HCT116 (cell line): ENCODE measurements at regions not wholly inside any gene's neighbourhood (a gene's known extent, or its start where the extent isn't known, plus 50 kb on each side); places are given as distances from the start of the nearest gene placed in this dataset.
"Not testable (repeated sequence)": the region's sequence is repeated elsewhere in the genome, so short reads cannot be mapped to it uniquely, and the experiment has no call there.

Source experiments
- ATAC-seq: fragments of 200-7000 bp; cut with Tn5 transposase; 2 replicates; pipeline ENCODE4 v1.9.1; 2020; ENCODE audit warnings: mild to moderate bottlenecking, moderate library complexity
- BruUV-seq: library from RNA; stranded (reverse); fragments of 400-500 nt; replicated peaks from 2 replicates; lab custom pipeline; 2021; lab: Mats Ljungman, UMichigan
- CTCF ChIA-PET: fragments of 300-600 bp; sonication (Branson Sonifier 250); formaldehyde crosslinking; loops from one replicate; lab custom pipeline; 2021; ENCODE audit warnings: antibody characterized with exemption; lab: Charles Lee
- POLR2A ChIA-PET: fragments of 300-600, 350-600 bp; sonication (Branson Sonifier 250); formaldehyde crosslinking; loops from one replicate; lab custom pipeline; 2021; ENCODE audit warnings: antibody characterized with exemption; lab: Charles Lee
- RAD21 ChIA-PET, 2 experiments: fragments of 300-600 bp; sonication (Branson Sonifier 250); formaldehyde crosslinking; loops; one replicate each; lab custom pipeline; 2023; ENCODE audit warnings: low total read pairs in 2 of 2; ENCODE audit not compliant: uncharacterized antibody in 2 of 2, unreplicated experiment in 2 of 2, low non-redundant PET in 1 of 2; lab: Charles Lee
- DNase-seq: peaks from one replicate; pipeline ENCODE4 v3.0.0-alpha.2; 2010; ENCODE audit warnings: low read depth, low spot score
- H2AFZ ChIP-seq: fragments of 200-600 bp; shearing (Covaris generic), sonication (generic); 2 replicates; pipeline ENCODE4 v1.6.1; 2017; ENCODE audit warnings: low read depth, mixed run types, mixed read lengths, antibody characterized with exemption, low read length; ENCODE audit not compliant: poor library complexity, severe bottlenecking
- H3K27ac ChIP-seq: 2 replicates; pipeline ENCODE4 v1.5.1; 2012; ENCODE audit warnings: low read depth, low read length
- H3K27me3 ChIP-seq: fragments of 200-600 bp; sonication (generic); 2 replicates; pipeline ENCODE4 v1.6.1; 2016; ENCODE audit warnings: mixed run types, low read length, mixed read lengths; ENCODE audit not compliant: insufficient read depth
- H3K36me3 ChIP-seq, 2 experiments: fragments of 200-500 bp in 1 of 2; fragments of 200-600 bp in 1 of 2; sonication (Bioruptor generic) in 1 of 2; sonication (generic) in 1 of 2; 2 replicates each; pipeline versions ENCODE4 v1.5.1 to v1.6.1; 2014 to 2016; ENCODE audit warnings: low read length in 2 of 2, inconsistent platforms in 1 of 2, mixed read lengths in 1 of 2, mixed run types in 1 of 2; ENCODE audit not compliant: insufficient read depth in 2 of 2, control insufficient read depth in 1 of 2
- H3K4me1 ChIP-seq, 2 experiments: fragments of 200-600 bp in 1 of 2; sonication (generic) in 1 of 2; 2 replicates each; pipeline versions ENCODE4 v1.5.1 to v1.6.1; 2012 to 2017; ENCODE audit warnings: low read length in 2 of 2, inconsistent platforms in 1 of 2, mild to moderate bottlenecking in 1 of 2, mixed read lengths in 1 of 2, mixed run types in 1 of 2, moderate library complexity in 1 of 2; ENCODE audit not compliant: insufficient read depth in 2 of 2, control insufficient read depth in 1 of 2
- H3K4me2 ChIP-seq: fragments of 200-600 bp; sonication (generic); 2 replicates; pipeline ENCODE4 v1.6.1; 2017; ENCODE audit warnings: mixed run types, low read length, mixed read lengths
- H3K4me3 ChIP-seq, 2 experiments: fragments of 200-600 bp in 1 of 2; sonication (generic) in 1 of 2; replicated peaks in 1 of 2; 2 replicates each; pipeline ENCODE4 v1.5.1; 2011 to 2016; ENCODE audit warnings: low read length in 2 of 2, control low read depth in 1 of 2, low read depth in 1 of 2, mild to moderate bottlenecking in 1 of 2, mixed read lengths in 1 of 2, mixed run types in 1 of 2
- H3K79me2 ChIP-seq: fragments of 200-600 bp; sonication (generic); 2 replicates; pipeline ENCODE4 v1.6.1; 2017; ENCODE audit warnings: mild to moderate bottlenecking, mixed run types, low read length, moderate library complexity, mixed read lengths; ENCODE audit not compliant: insufficient read depth
- H3K9ac ChIP-seq: fragments of 200-600 bp; sonication (generic); 2 replicates; pipeline ENCODE4 v1.6.1; 2016; ENCODE audit warnings: low read length, mixed read lengths
- H3K9me2 ChIP-seq: fragments of 200-600 bp; sonication (generic), shearing (Covaris generic); 2 replicates; pipeline ENCODE4 v1.6.1; 2017; ENCODE audit warnings: mixed run types, mild to moderate bottlenecking, moderate library complexity; ENCODE audit not compliant: insufficient read depth
- H3K9me3 ChIP-seq, 2 experiments: fragments of 200-500 bp in 1 of 2; fragments of 200-600 bp in 1 of 2; sonication (Bioruptor generic) in 1 of 2; sonication (generic) in 1 of 2; 2 replicates each; pipeline ENCODE4 v1.6.1; 2014 to 2017; ENCODE audit warnings: low read length in 2 of 2, mixed read lengths in 2 of 2, inconsistent platforms in 1 of 2, low read depth in 1 of 2, mild to moderate bottlenecking in 1 of 2, mixed run types in 1 of 2, moderate library complexity in 1 of 2; ENCODE audit not compliant: control insufficient read depth in 1 of 2, insufficient read depth in 1 of 2
- H4K20me1 ChIP-seq: fragments of 200-600 bp; sonication (generic), shearing (Covaris generic); 2 replicates; pipeline ENCODE4 v1.6.1; 2017; ENCODE audit warnings: mixed run types, mild to moderate bottlenecking, moderate library complexity; ENCODE audit not compliant: insufficient read depth
- RAD21 ChIP-seq: IDR thresholded peaks from 2 replicates; pipeline ENCODE4 v1.6.1; 2012; ENCODE audit warnings: low read depth, mild to moderate bottlenecking
- SIN3A ChIP-seq: IDR thresholded peaks from 2 replicates; pipeline ENCODE4 v1.6.1; 2012; ENCODE audit warnings: low read depth
- intact Hi-C: fragments of 100-400 bp; cut with micrococcal nuclease; formaldehyde crosslinking; loops from 2 replicates; pipeline ENCODE4 v1.10.0; 2022
- TF ChIP-seq, protein P1 (sequence below): IDR thresholded peaks from 2 replicates; pipeline ENCODE4 v1.6.1; 2012
- TF ChIP-seq, protein P2 (sequence below): IDR thresholded peaks from 2 replicates; pipeline ENCODE4 v1.6.1; 2012; ENCODE audit warnings: low read depth

- BruUV-seq = no TSS peak
- ATAC-seq = no peak
- no peaks in the 10 kb centered on the region for H3K4me1 ChIP-seq
- no peak overlapping the region for H3K27ac ChIP-seq
- intact Hi-C loops = no loop called here
- H3K9ac ChIP-seq = no peak overlapping the region
- no peaks in the 10 kb centered on the region for H3K36me3 ChIP-seq
- ChIA-PET CTCF (no interaction called here), POLR2A (no interaction called here), RAD21 (no interaction called here)
- H3K4me2 ChIP-seq = no peak overlapping the region
- no peak for DNase-seq
- H3K4me3 ChIP-seq = no peak overlapping the region
- no peaks in the 10 kb centered on the region for H4K20me1 ChIP-seq
- H3K27me3 ChIP-seq = no peaks in the 10 kb centered on the region
- H2AFZ ChIP-seq = no peak overlapping the region
- TF ChIP-seq, protein P1, sequence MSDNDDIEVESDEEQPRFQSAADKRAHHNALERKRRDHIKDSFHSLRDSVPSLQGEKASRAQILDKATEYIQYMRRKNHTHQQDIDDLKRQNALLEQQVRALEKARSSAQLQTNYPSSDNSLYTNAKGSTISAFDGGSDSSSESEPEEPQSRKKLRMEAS = no peak
- TF ChIP-seq SIN3A (no peak), RAD21 (no peak)
- TF ChIP-seq, protein P2, sequence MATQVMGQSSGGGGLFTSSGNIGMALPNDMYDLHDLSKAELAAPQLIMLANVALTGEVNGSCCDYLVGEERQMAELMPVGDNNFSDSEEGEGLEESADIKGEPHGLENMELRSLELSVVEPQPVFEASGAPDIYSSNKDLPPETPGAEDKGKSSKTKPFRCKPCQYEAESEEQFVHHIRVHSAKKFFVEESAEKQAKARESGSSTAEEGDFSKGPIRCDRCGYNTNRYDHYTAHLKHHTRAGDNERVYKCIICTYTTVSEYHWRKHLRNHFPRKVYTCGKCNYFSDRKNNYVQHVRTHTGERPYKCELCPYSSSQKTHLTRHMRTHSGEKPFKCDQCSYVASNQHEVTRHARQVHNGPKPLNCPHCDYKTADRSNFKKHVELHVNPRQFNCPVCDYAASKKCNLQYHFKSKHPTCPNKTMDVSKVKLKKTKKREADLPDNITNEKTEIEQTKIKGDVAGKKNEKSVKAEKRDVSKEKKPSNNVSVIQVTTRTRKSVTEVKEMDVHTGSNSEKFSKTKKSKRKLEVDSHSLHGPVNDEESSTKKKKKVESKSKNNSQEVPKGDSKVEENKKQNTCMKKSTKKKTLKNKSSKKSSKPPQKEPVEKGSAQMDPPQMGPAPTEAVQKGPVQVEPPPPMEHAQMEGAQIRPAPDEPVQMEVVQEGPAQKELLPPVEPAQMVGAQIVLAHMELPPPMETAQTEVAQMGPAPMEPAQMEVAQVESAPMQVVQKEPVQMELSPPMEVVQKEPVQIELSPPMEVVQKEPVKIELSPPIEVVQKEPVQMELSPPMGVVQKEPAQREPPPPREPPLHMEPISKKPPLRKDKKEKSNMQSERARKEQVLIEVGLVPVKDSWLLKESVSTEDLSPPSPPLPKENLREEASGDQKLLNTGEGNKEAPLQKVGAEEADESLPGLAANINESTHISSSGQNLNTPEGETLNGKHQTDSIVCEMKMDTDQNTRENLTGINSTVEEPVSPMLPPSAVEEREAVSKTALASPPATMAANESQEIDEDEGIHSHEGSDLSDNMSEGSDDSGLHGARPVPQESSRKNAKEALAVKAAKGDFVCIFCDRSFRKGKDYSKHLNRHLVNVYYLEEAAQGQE = no peak
- H3K9me2 ChIP-seq = no peaks in the 10 kb centered on the region
- H3K9me3 ChIP-seq = no peaks in the 10 kb centered on the region
- no peaks in the 10 kb centered on the region for H3K79me2 ChIP-seq
These were observed 438.3 kb downstream of the PRELID2 start for GRCh38 chr5:145396888-145397287.

- H2AFZ ChIP-seq, intact Hi-C loops, RAD21 ChIA-PET, H3K9me2 ChIP-seq, H4K20me1 ChIP-seq, H3K79me2 ChIP-seq, POLR2A ChIA-PET, H3K9ac ChIP-seq, H3K4me1 ChIP-seq, BruUV-seq, ATAC-seq, H3K27ac ChIP-seq, H3K9me3 ChIP-seq, H3K4me3 ChIP-seq, DNase-seq, H3K27me3 ChIP-seq, CTCF ChIA-PET, H3K36me3 ChIP-seq, H3K4me2 ChIP-seq: not testable (repeated sequence)
These were observed 440.0 kb downstream of the PRELID2 start for GRCh38 chr5:145395151-145395550.
